Right atrium auricular region (tissue), 2 donors: ENCODE measurements at regions not wholly inside any gene's neighbourhood (a gene's known extent, or its start where the extent isn't known, plus 50 kb on each side); places are given as distances from the start of the nearest gene placed in this dataset.

ENCODE experiments used
- DNase-seq: peaks from one replicate; pipeline ENCODE4 v3.0.0-alpha.2; 2019; ENCODE audit warnings: low spot score
- H3K27ac ChIP-seq, 2 donors: fragments of 200-600 bp; sonication (generic); 1 replicate in 1 of 2; 2 replicates in 1 of 2; pipeline ENCODE4 v1.5.1; 2016 to 2019
- H3K27me3 ChIP-seq, 2 donors: fragments of 200-600 bp; sonication (generic); one replicate each; pipeline versions ENCODE4 v1.5.1 to v1.6.0; 2017 to 2019
- H3K36me3 ChIP-seq: fragments of 200-600 bp; sonication (generic); one replicate; pipeline ENCODE4 v1.5.1; 2016
- H3K4me1 ChIP-seq, 2 donors: fragments of 200-600 bp; sonication (generic); one replicate each; pipeline versions ENCODE4 v1.5.1 to v1.6.0; 2017 to 2019
- H3K4me3 ChIP-seq, 2 donors: fragments of 200-600 bp; sonication (generic); 1 replicate in 1 of 2; 2 replicates in 1 of 2; pipeline ENCODE4 v1.5.1; 2017 to 2019; ENCODE audit warnings: mild to moderate bottlenecking in 1 of 2, moderate library complexity in 1 of 2
- H3K9me3 ChIP-seq, 2 donors: fragments of 200-600 bp; sonication (generic); one replicate each; pipeline ENCODE4 v1.5.1; 2019
- TF ChIP-seq, protein P1 (sequence below), 2 donors: fragments of 200-600 bp; sonication (generic); IDR thresholded peaks; one replicate each; pipeline ENCODE4 v1.5.1; 2019; ENCODE audit warnings: antibody characterized with exemption in 2 of 2

DNA sequence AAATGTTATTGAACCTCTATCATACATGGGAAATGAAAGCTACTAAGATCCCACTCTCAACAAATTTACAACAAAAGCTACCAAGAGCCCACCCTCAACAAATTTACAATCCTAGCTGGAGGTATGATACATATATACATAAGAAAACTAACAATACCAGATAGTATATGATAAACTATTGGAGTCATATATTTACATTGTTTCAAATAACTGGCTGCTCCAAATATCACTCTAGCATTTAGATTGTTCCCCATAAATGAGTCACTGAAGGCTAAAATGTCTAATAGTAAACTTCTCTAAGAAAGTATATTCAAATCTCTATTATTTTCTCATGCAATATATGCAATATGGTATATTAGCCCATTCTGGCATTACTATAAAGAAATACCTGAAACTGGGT lies 151.1 kb downstream of the TMEM161B start:
- Histone ChIP-seq H3K4me3 (no peak overlapping the region), H3K4me1 (no peaks in the 10 kb centered on the region), H3K9me3 (no peaks in the 10 kb centered on the region), H3K27ac (no peak overlapping the region), H3K27me3 (no peaks in the 10 kb centered on the region), H3K36me3 (no peaks in the 10 kb centered on the region)
- no peak for DNase-seq
- TF ChIP-seq, protein P1, sequence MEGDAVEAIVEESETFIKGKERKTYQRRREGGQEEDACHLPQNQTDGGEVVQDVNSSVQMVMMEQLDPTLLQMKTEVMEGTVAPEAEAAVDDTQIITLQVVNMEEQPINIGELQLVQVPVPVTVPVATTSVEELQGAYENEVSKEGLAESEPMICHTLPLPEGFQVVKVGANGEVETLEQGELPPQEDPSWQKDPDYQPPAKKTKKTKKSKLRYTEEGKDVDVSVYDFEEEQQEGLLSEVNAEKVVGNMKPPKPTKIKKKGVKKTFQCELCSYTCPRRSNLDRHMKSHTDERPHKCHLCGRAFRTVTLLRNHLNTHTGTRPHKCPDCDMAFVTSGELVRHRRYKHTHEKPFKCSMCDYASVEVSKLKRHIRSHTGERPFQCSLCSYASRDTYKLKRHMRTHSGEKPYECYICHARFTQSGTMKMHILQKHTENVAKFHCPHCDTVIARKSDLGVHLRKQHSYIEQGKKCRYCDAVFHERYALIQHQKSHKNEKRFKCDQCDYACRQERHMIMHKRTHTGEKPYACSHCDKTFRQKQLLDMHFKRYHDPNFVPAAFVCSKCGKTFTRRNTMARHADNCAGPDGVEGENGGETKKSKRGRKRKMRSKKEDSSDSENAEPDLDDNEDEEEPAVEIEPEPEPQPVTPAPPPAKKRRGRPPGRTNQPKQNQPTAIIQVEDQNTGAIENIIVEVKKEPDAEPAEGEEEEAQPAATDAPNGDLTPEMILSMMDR (IDR thresholded peaks at IDR 0.05), result no peak

GRCh38 chr5:88116396-88116795 lies 152.2 kb downstream of the TMEM161B start:
- no peak for DNase-seq
- H3K27ac ChIP-seq, result no peak overlapping the region
- TF ChIP-seq, protein P1 (IDR thresholded peaks at IDR 0.05), result no peak
- no peaks in the 10 kb centered on the region for H3K36me3 ChIP-seq
- H3K4me1 ChIP-seq, result no peaks in the 10 kb centered on the region
- H3K4me3 ChIP-seq, result no peak overlapping the region
- no peaks in the 10 kb centered on the region for H3K9me3 ChIP-seq
- H3K27me3 ChIP-seq, result no peaks in the 10 kb centered on the region

GRCh38 chr5:88115211-88115610 lies 153.4 kb downstream of the TMEM161B start:
- no peak overlapping the region for H3K27ac ChIP-seq
- H3K4me1 ChIP-seq, result no peaks in the 10 kb centered on the region
- H3K27me3 ChIP-seq, result no peaks in the 10 kb centered on the region
- TF ChIP-seq, protein P1 (IDR thresholded peaks at IDR 0.05), result no peak
- H3K9me3 ChIP-seq, result no peaks in the 10 kb centered on the region
- H3K4me3 ChIP-seq, result no peak overlapping the region
- no peaks in the 10 kb centered on the region for H3K36me3 ChIP-seq
- no peak for DNase-seq

- no peaks in the 10 kb centered on the region for H3K27me3 ChIP-seq
- H3K9me3 ChIP-seq, result no peaks in the 10 kb centered on the region
- no peak overlapping the region for H3K4me3 ChIP-seq
- TF ChIP-seq, protein P1 (IDR thresholded peaks at IDR 0.05), result no peak
- no peaks in the 10 kb centered on the region for H3K4me1 ChIP-seq
- no peaks in the 10 kb centered on the region for H3K36me3 ChIP-seq
- no peak for DNase-seq
- no peak overlapping the region for H3K27ac ChIP-seq
These were observed 155.2 kb downstream of the TMEM161B start for GRCh38 chr5:88113429-88113828.

- H3K4me3 ChIP-seq, result no peak overlapping the region
- H3K36me3 ChIP-seq, result no peaks in the 10 kb centered on the region
- no peaks in the 10 kb centered on the region for H3K27me3 ChIP-seq
- H3K27ac ChIP-seq, result no peak overlapping the region
- H3K9me3 ChIP-seq, result no peaks in the 10 kb centered on the region
- H3K4me1 ChIP-seq, result no peaks in the 10 kb centered on the region
- DNase-seq, result no peak
- TF ChIP-seq, protein P1 (IDR thresholded peaks at IDR 0.05), result no peak
These were observed 158.8 kb downstream of the TMEM161B start for GRCh38 chr5:88109818-88110217.

- Histone ChIP-seq H3K4me3 (no peak overlapping the region), H3K36me3 (no peaks in the 10 kb centered on the region), H3K27ac (no peak overlapping the region), H3K4me1 (no peaks in the 10 kb centered on the region), H3K27me3 (no peaks in the 10 kb centered on the region), H3K9me3 (no peaks in the 10 kb centered on the region)
- DNase-seq, result no peak
- TF ChIP-seq, protein P1 (IDR thresholded peaks at IDR 0.05), result no peak
These were observed 160.0 kb downstream of the TMEM161B start for GRCh38 chr5:88108490-88109279.
